Activated CD4-positive, alpha-beta T cell treated with anti-CD3 and anti-CD28 coated beads for 1 hour (primary cell): ENCODE measurements at regions not wholly inside any gene's neighbourhood (a gene's known extent, or its start where the extent isn't known, plus 50 kb on each side); places are given as distances from the start of the nearest gene placed in this dataset.

Source experiments
- DNase-seq: peaks from one replicate; pipeline ENCODE4 v3.0.0-alpha.2; 2020

GRCh38 chr11:104830508-104830907 lies 67.8 kb downstream of the CASP12 start:
- no peak for DNase-seq

DNA sequence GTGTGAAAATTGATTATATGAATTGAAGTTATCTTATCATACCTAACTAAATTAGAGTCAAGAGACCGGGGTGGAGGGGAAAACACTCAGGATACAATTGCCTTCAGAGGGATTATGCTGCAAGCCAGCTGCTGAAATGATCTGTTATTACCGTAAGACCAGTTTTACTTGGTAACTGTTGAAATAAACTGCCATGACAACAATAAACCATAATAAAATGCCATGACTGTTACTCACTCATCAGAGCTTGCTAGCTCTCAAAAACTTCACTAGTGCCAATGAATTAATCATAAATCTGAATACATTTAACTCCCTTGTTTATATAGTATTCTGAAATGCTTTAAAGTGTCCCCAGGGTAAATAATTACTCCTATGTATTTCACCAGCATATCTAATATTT lies 68.2 kb downstream of the CASP12 start:
- DNase-seq: no peak

DNA sequence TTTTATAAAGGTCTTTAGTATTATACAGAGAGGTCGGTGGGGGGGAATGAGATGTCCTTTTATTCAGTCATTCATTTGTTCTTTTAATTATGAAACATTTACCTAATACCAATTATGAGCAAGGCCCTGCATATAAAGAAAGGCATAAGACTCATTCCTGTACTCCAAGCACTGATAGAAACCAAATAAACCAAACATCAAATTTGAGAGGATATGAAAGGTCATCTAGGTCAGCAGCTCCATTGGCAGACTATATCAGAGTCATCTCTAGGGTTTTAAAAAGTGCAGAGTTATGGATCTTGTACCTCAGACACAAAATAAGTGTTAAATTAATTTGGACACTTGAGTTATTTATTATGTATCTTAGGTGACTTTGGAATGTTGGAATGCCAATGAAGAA lies 71.5 kb downstream of the CASP12 start:
- DNase-seq: no peak

DNA sequence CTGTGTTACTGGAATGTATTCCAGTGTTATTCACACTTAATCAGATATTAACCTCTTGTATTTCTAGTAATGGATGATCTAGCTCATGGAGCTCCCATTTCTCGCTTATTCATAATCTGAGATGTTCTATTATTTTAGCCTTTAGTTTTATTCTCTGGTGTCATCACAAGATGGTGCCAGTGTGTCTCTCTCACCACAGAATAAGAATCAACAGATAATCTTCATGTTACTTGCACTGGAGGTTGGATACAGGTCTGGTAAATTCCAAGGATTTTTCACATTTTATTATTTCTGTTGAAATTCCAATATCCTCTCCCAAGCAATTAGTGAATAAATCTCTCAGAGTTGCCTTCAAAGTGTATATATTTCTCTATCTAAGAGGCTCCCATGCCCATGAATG lies 74.6 kb downstream of the CASP12 start:
- DNase-seq: no peak

- no peak for DNase-seq
These were observed 77.8 kb downstream of the CASP12 start for GRCh38 chr11:104820431-104820830.

- DNase-seq: no peak
These were observed 78.7 kb downstream of the CASP12 start for GRCh38 chr11:104819603-104820002.

- no peak for DNase-seq
These were observed 79.2 kb downstream of the CASP12 start for GRCh38 chr11:104819107-104819506.

DNA sequence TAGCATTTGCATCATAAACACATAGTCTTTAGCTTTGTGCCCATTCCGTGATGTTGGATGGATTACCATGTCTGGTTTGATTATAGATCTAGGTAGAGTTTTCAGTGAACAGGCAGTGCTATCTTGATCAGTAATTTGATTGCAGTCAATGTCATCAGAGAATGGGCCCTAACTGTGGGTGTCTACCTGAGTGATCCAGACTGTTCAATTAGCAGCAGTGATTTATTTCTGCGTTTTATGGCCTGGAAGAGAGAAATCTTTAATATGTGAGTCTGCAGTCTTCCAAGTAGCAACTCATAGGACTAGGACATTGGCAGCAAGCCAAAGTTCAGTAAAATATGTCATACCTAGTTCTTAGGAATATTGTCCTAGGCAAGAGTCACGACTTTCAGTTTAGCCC lies 80.3 kb downstream of the CASP12 start:
- DNase-seq: no peak

- DNase-seq: no peak
These were observed 84.7 kb downstream of the CASP12 start for GRCh38 chr11:104813532-104813931.

DNA sequence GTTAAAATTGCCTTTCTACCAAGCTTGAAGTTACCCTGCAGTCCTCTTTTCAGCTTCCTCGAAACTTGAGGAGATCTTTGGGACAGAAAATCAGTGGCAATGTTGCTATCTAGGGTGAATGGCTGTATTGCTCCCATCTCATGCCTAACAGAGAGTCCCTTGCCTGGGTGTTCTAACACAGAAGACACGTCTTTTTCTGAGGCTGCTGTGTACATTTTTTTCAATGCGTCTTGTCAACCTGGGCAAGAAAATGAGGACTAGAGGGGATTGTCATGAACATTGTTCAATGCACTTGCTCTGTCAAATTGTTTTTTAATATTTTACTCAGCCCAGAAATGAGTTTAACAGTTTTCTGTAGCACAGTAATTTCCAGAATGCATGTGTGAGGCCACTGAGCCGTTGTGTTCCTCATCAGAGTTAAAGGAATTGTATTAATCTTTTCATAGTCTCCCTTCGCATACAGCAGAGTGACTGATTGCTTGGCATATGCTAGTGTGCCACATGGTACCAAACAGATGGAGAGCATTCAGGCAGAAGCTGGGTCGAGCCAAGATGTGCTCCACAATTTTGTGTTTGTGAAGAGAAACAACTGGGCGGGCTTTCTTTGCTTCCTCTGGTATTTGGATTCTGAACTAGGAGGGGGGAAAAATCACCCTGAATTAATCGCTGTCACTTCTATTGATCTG lies 86.0 kb downstream of the CASP12 start:
- no peak for DNase-seq

- no peak for DNase-seq
These were observed 94.5 kb downstream of the CASP12 start for GRCh38 chr11:104803776-104804175.

GRCh38 chr11:104799251-104799650 lies 99.0 kb downstream of the CASP12 start:
- DNase-seq: no peak

- no peak for DNase-seq
These were observed 99.5 kb downstream of the CASP12 start for GRCh38 chr11:104798789-104799188.

DNA sequence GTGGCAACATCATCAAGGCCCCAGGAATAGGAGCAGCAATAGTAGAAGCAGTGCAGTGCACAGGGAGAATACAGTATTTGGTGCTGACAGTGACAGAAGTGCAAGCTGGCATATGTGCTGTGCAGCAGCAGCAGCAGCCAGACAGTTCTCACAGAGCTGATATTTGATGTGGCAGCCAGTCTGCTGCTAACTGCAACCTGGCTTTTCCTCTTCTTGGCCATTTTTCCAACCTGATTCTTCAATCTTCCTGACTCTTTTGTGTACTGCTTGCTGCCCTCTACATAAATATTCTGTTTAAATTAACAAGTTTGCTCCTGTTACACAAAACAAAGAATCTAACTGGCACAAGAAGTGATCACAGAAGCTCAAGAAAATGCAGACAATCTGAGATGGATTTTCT lies 102.0 kb downstream of the CASP12 start:
- no peak for DNase-seq

- no peak for DNase-seq
These were observed 102.6 kb downstream of the CASP12 start for GRCh38 chr11:104795501-104796213.

DNA sequence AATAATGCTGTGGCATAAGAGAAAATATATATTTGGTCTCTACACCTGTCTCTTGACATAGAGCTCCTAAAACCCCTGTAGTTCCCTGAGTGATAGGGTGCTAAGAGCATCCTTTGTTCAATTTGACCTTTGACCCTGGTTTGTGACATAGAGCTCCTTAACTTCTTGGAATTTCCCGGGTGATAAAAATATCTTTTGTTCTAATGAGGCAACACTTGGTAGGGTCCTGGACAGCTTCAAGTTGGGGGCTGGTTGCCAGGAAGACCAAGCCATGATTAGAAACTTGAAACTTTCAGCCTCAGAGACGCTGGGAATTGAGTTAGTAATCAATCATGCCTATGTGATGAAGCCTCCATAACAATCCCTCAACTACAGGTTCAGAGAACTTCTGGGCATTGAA lies 105.4 kb downstream of the CASP12 start:
- no peak for DNase-seq

DNA sequence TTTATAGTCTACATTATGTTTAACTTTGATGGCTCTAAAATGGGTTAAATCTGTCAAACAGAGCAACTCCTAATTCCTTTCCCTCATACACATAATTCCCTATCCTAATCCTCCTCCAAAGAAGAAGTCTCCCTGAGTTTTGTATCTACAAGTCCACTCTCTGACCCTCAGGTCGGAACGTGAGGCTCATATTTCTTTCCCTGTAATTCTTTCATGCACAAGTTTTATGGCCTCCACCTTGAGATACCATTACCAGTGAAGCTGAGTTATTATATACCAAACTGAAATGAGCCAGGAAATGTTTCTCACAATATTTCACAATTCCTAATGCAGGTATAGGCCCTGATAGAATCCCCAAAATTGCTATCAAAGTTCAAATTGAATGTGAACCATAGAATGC lies 106.4 kb downstream of the CASP12 start:
- no peak for DNase-seq

DNA sequence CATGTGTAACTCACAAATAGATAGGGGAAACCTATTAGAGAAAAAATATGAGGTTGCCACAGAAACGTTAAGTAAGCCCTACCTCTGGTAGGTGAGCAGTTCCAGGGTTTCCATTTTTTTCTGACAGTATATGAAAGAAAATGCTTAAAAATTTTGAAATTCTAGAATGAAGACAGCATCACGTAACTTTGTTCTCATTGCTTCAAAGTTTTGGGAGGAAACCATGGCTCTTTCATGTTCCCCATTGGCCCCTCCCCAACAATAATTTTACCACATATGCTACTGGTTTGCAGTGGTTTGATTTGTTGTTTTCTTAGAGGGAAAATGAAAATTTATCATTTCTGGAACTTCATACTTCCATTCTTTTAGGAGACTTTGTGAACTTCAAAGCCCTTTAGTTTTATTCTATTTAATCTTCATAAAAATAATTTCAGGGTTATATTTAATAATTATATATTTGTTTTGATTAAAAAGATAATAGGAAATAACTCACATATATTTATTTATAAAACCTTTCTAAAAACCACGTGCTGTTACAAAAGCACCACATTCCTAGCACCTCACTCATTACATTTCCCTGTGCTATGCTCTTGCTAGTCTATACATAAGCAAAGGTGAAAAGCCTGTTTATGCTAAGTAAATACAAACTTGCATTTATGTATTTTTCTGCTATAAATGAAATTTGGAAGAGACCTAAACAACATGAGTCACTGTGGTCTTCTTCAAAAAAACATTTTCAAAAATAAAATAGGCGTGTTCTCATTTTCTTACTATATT lies 113.4 kb downstream of the CASP12 start:
- DNase-seq: no peak

- DNase-seq: no peak
These were observed 115.0 kb downstream of the CASP12 start for GRCh38 chr11:104783241-104783640.

DNA sequence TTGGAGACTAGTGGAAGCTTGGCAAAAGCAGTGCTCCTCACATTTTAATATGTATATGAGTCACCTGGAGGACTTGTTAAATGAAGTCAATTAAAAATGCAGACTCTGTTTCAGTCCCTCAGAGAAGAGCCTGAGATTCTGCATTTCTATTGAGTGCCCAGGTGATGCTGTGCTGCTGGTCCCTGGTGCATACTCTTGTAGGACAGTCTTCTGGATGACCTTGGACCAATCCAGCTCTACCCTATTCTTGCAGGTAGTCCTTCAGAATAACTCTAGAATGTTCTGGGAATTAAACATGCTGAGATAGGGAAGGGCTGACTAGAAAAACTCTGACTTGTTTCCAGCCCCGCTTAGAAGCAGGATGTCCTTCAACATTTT lies 115.9 kb downstream of the CASP12 start:
- DNase-seq: no peak

- no peak for DNase-seq
These were observed 116.4 kb downstream of the CASP12 start for GRCh38 chr11:104781719-104782376.

- DNase-seq: no peak
These were observed 117.2 kb downstream of the CASP12 start for GRCh38 chr11:104781037-104781436.

DNA sequence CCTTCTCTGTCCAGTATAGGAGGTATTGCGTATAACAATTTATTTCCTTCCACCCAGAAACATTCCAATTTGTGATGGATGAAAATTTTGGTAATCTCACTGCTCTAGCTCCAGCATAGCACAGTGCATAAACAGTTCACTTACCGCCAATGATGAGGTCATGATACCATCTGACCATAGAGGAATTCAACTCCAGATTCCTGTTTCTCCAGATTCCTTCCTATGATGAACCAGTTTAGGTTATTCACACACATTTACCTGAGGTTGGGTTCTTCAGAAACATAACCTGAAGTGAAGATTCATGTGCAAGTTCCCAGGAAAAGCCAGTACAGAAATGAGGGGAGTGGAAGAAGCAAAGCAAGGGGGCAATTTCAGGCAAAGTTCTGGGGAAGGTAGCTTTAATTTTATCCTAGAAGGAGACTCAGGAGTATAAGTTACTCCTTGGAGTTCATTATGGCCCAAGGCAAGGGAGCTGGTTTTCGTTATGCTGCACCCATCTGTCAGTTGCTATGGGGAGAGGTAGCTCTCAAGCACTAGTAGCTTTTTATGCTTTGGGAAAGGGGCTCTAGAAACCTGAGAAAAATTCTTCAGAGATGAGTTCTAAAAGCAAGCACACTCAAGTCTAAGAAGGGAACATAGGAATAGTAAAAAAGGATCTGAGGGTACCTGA lies 121.6 kb downstream of the CASP12 start:
- no peak for DNase-seq
